Mesodermal cell (in vitro differentiated cells): ENCODE measurements at regions not wholly inside any gene's neighbourhood (a gene's known extent, or its start where the extent isn't known, plus 50 kb on each side); places are given as distances from the start of the nearest gene placed in this dataset.

Experiments
- H3K27ac ChIP-seq: 2 replicates; pipeline ENCODE4 v1.7.0; 2013; ENCODE audit warnings: mild to moderate bottlenecking, low read depth, low read length, moderate library complexity; ENCODE audit not compliant: severe bottlenecking
- H3K36me3 ChIP-seq: 2 replicates; pipeline ENCODE4 v1.7.1; 2013; ENCODE audit warnings: mild to moderate bottlenecking, low read length, moderate library complexity; ENCODE audit not compliant: control insufficient read depth, insufficient read depth
- H3K4me1 ChIP-seq: one replicate; pipeline ENCODE4 v1.7.1; 2013; ENCODE audit warnings: mild to moderate bottlenecking, low read length; ENCODE audit not compliant: insufficient read depth, control insufficient read depth, poor library complexity, severe bottlenecking
- H3K4me3 ChIP-seq: 2 replicates; pipeline ENCODE4 v1.7.0; 2013; ENCODE audit warnings: low read length, control low read depth, mild to moderate bottlenecking; ENCODE audit not compliant: insufficient read depth, poor library complexity, severe bottlenecking; ENCODE audit errors: extremely low read depth
- H3K9me3 ChIP-seq: 2 replicates; pipeline ENCODE4 v1.7.1; 2013; ENCODE audit warnings: mild to moderate bottlenecking, low read length, moderate library complexity; ENCODE audit not compliant: control insufficient read depth
- WGBS, 2 experiments: methylation state at CpG; one replicate each; pipeline ENCODE4 v1.1.5; 2013; ENCODE audit warnings: missing lambda C conversion rate in 2 of 2; ENCODE audit not compliant: insufficient coverage in 2 of 2; 5-methylcytosine and 5-hydroxymethylcytosine counted together

- Histone ChIP-seq H3K4me3 (no peak overlapping the region), H3K27ac (no peak overlapping the region), H3K4me1 (peaks cover 24% of the 10 kb centered on the region), H3K36me3 (no peaks in the 10 kb centered on the region), H3K9me3 (no peaks in the 10 kb centered on the region)
- WGBS, 2 experiments: 66 to 74% methylated on average over 3 to 4 of the region's 6 CpGs
These were observed 535.2 kb upstream of the CDH11 start for GRCh38 chr16:65657071-65657494.

- Histone ChIP-seq H3K36me3 (no peaks in the 10 kb centered on the region), H3K9me3 (no peaks in the 10 kb centered on the region), H3K4me1 (peaks cover 17% of the 10 kb centered on the region), H3K4me3 (no peak overlapping the region), H3K27ac (no peak overlapping the region)
- WGBS, 2 experiments: 30 to 42% methylated on average over 2 of the region's 3 CpGs
These were observed 533.9 kb upstream of the CDH11 start for GRCh38 chr16:65655802-65656201.

GRCh38 chr16:65648101-65648500 lies 526.2 kb upstream of the CDH11 start:
- Histone ChIP-seq H3K4me3 (no peak overlapping the region), H3K4me1 (no peaks in the 10 kb centered on the region), H3K36me3 (no peaks in the 10 kb centered on the region), H3K9me3 (no peaks in the 10 kb centered on the region), H3K27ac (no peak overlapping the region)
- WGBS, 2 experiments: 100% methylated on average over 1 to 2 of the region's 5 CpGs

DNA sequence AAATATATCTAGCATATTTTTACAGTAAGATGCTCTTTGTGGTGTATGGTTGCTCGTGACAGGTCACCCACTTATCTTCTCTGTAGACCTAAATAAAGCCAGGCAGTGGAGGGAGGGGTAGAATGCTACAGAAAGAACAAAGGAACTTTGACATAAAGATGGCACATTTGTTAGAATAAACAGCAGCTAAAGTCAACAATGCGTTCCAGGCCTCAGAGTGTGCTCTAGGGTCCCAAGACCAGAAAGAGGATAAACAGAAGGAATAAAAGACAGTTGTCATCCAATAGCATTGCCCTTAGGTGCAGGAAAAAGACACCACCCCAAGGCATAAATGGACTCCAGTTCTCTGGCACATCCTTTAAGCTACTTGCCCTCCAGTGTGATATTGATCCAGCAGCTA lies 523.0 kb upstream of the CDH11 start:
- H3K36me3 ChIP-seq: no peaks in the 10 kb centered on the region
- WGBS, 2 experiments: 83% methylated on average over 1 of the region's 2 CpGs; no CpG with 5 or more reads in 1 of the 2 experiments
- H3K4me3 ChIP-seq: no peak overlapping the region
- no peak overlapping the region for H3K27ac ChIP-seq
- no peaks in the 10 kb centered on the region for H3K9me3 ChIP-seq
- H3K4me1 ChIP-seq: no peaks in the 10 kb centered on the region

- no peaks in the 10 kb centered on the region for H3K36me3 ChIP-seq
- H3K4me3 ChIP-seq: no peak overlapping the region
- H3K4me1 ChIP-seq: no peaks in the 10 kb centered on the region
- no CpG with 5 or more reads among the region's 3 CpGs for WGBS, 2 experiments
- H3K27ac ChIP-seq: no peak overlapping the region
- H3K9me3 ChIP-seq: no peaks in the 10 kb centered on the region
These were observed 520.0 kb upstream of the CDH11 start for GRCh38 chr16:65641762-65642289.

DNA sequence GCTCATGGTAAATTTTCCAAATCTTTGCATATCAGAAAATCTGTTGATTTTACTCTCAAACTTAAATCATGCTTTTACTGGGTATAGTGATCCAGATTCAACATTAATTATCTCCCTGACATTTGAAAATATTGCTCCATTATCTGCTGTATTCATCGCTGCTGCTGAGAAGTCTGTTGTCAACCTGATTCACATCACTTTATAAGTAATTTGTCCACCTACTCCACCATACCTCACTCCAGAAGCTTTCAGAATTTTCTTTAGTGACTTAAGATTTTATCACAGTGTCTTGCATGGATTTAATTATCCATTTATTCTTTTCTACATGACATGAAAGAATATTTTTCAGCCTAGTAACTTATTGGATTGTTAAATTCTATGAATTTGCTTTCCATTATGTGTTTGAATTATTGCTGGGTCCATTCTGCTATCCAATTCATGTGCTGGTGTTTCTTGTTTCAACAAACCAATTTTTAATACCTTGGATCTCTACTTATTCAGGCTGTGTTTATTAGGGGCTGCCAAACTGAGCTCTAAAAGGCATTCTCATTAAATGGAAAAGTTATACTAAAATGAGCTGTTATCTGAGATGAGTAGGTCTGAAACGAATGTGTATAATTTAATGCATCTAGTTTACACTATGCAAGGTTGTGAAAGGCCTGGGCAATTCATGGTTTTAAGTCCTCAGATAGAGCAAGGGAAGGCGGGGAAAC lies 519.3 kb upstream of the CDH11 start:
- Histone ChIP-seq H3K36me3 (no peaks in the 10 kb centered on the region), H3K4me1 (no peaks in the 10 kb centered on the region), H3K9me3 (no peaks in the 10 kb centered on the region), H3K27ac (no peak overlapping the region), H3K4me3 (no peak overlapping the region)
- WGBS, 2 experiments: 100% methylated on average over 2 of the region's 3 CpGs

DNA sequence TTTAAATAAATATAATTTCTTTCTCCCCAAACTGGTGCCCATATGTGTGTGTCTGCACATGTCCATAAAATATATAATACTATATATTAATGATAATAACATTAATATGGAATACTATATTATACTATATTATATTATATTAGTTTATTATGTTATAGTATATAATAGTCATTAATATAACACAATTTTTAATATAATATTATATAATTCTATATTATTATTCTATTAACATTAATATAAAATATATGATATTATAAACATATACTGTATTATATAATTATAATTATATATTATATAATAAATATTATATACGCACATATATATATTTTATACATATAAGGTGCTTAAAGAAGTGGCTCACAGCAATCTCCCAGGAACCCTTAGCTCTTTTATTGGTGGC lies 513.0 kb upstream of the CDH11 start:
- Histone ChIP-seq H3K9me3 (no peaks in the 10 kb centered on the region), H3K27ac (no peak overlapping the region), H3K36me3 (no peaks in the 10 kb centered on the region), H3K4me1 (no peaks in the 10 kb centered on the region), H3K4me3 (no peak overlapping the region)
- no CpG with 5 or more reads among the region's 1 CpG for WGBS, 2 experiments

- Histone ChIP-seq H3K4me1 (no peaks in the 10 kb centered on the region), H3K36me3 (no peaks in the 10 kb centered on the region), H3K27ac (no peak overlapping the region), H3K4me3 (no peak overlapping the region), H3K9me3 (no peaks in the 10 kb centered on the region)
- 88 to 90% methylated on average over 3 to 4 of the region's 5 CpGs for WGBS, 2 experiments
These were observed 512.4 kb upstream of the CDH11 start for GRCh38 chr16:65634291-65634690.

DNA sequence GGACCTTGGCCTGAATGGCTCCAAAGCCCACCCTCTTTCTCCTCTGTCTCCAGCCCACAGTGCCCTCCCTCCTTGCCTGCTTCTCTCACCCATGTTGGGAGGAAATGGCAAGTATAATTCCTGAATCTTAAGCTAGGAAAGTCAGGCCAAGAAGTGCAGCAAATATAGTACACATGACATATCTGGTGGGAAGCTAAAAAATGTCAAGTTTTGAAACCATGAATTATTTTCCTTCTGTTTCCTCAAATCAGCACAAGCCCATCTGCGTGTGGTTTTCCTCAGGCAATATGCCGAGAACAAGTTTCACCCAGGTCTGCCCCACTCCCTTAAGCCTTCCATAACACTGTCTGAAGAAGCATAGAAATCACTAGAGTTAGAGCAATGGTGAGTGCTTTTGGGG lies 502.8 kb upstream of the CDH11 start:
- H3K36me3 ChIP-seq: no peaks in the 10 kb centered on the region
- H3K9me3 ChIP-seq: no peaks in the 10 kb centered on the region
- H3K27ac ChIP-seq: no peak overlapping the region
- no peak overlapping the region for H3K4me3 ChIP-seq
- WGBS, 2 experiments: 100% methylated on average over 1 of the region's 2 CpGs; no CpG with 5 or more reads in 1 of the 2 experiments
- peaks cover 2% of the 10 kb centered on the region for H3K4me1 ChIP-seq

DNA sequence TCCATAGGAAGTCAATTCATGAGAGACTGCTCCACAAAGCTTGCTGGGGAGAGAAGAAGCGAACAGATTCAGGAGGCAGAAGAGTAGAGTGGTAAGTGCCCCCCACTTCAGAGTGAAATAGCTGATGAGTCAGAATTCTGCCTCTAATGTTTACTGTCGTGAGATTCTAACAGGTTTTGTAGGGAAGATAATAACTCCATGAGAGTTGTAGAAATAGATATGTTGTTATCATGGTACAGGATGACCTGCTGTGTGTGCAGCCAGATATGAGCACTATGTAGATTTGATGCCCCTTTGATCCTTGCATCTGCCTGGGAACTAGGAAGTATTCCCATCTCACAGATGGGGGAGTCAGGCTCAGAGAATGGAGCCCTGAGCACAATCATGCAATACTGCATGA lies 502.4 kb upstream of the CDH11 start:
- Histone ChIP-seq H3K4me1 (peaks cover 2% of the 10 kb centered on the region), H3K4me3 (no peak overlapping the region), H3K27ac (no peak overlapping the region), H3K36me3 (no peaks in the 10 kb centered on the region), H3K9me3 (no peaks in the 10 kb centered on the region)
- 90 to 100% methylated on average over 1 to 2 of the region's 2 CpGs for WGBS, 2 experiments

DNA sequence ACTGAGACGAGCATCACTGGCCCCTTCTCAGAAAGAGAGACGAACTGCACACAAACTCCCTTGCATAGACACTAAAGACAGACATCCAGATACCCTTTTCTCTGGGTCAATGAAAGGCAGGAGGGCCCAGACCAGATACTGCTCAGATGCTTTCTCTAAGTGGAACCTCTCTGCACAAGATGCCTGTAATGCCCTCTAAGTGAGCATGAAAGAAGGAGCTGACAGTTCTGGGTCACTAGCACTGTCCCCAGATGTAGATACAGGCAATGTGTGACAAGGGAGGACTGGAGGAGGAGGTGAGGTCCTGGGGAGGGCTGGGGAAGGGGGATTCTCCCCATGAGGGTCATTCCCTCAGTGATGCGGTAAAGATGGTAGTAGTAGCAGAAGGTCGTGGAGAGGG lies 501.0 kb upstream of the CDH11 start:
- H3K9me3 ChIP-seq: no peaks in the 10 kb centered on the region
- no peak overlapping the region for H3K4me3 ChIP-seq
- H3K4me1 ChIP-seq: peaks cover 2% of the 10 kb centered on the region
- whole genome bisulfite sequencing, 2 experiments: 93 to 100% methylated on average over 2 to 3 of the region's 4 CpGs
- no peaks in the 10 kb centered on the region for H3K36me3 ChIP-seq
- H3K27ac ChIP-seq: no peak overlapping the region
